ENCODE measurements at regions not wholly inside any gene's neighbourhood (a gene's known extent, or its start where the extent isn't known, plus 50 kb on each side); places are given as distances from the start of the nearest gene placed in this dataset.

- DNase-seq = no peak
Observed at GRCh38 chr6:165871571-165871970, 208.5 kb upstream of the PDE10A start.

- DNase-seq = no peak
Observed at GRCh38 chr6:165869526-165869925, 206.5 kb upstream of the PDE10A start.

GRCh38 chr6:165864925-165865324 is 201.9 kb upstream of the PDE10A start:
- DNase-seq = no peak

GRCh38 chr6:165864218-165864617 is 201.2 kb upstream of the PDE10A start:
- no peak for DNase-seq

GRCh38 chr6:165863801-165864200 is 200.8 kb upstream of the PDE10A start:
- no peak for DNase-seq

GRCh38 chr6:165862813-165863212 is 199.8 kb upstream of the PDE10A start:
- DNase-seq = no peak

- no peak for DNase-seq
Observed at GRCh38 chr6:165861226-165861625, 198.2 kb upstream of the PDE10A start.

GRCh38 chr6:165858586-165858985 is 195.5 kb upstream of the PDE10A start:
- DNase-seq = no peak

- DNase-seq = no peak
Observed at GRCh38 chr6:165855856-165856255, 192.8 kb upstream of the PDE10A start.

GRCh38 chr6:165854863-165855593 is 192.0 kb upstream of the PDE10A start:
- DNase-seq = no peak

GRCh38 chr6:165854061-165854862 is 191.2 kb upstream of the PDE10A start:
- no peak for DNase-seq

- no peak for DNase-seq
Observed at GRCh38 chr6:165852676-165853075, 189.6 kb upstream of the PDE10A start.

- peak; percentile 54 for DNase-seq
Observed at GRCh38 chr6:165850434-165851019, 187.5 kb upstream of the PDE10A start.

- DNase-seq = no peak
Observed at GRCh38 chr6:165849534-165850430, 186.7 kb upstream of the PDE10A start.

- no peak for DNase-seq
Observed at GRCh38 chr6:165848086-165848426, 185.0 kb upstream of the PDE10A start.

GRCh38 chr6:165847407-165848085 is 184.5 kb upstream of the PDE10A start:
- no peak for DNase-seq

- DNase-seq = no peak
Observed at GRCh38 chr6:165846123-165846966, 183.3 kb upstream of the PDE10A start.

- no peak for DNase-seq
Observed at GRCh38 chr6:165845493-165845892, 182.5 kb upstream of the PDE10A start.

GRCh38 chr6:165844801-165845364 is 181.8 kb upstream of the PDE10A start:
- no peak for DNase-seq

- no peak for DNase-seq
Observed at GRCh38 chr6:165844232-165844631, 181.2 kb upstream of the PDE10A start.

GRCh38 chr6:165843568-165844113 is 180.6 kb upstream of the PDE10A start:
- no peak for DNase-seq

All from CD4-positive, alpha-beta T cell treated with Interleukin-6 for 4 hours (primary cell).